ENCODE measurements at regions not wholly inside any gene's neighbourhood (a gene's known extent, or its start where the extent isn't known, plus 50 kb on each side); places are given as distances from the start of the nearest gene placed in this dataset.

- Histone ChIP-seq H3K27ac (no peak overlapping the region), H3K4me3 (no peak overlapping the region), H3K27me3 (no peaks in the 10 kb centered on the region), H3K9me3 (no peaks in the 10 kb centered on the region), H3K36me3 (no peaks in the 10 kb centered on the region), H3K4me1 (no peaks in the 10 kb centered on the region)
- DNase-seq = no peak
- no peak for TF ChIP-seq CTCF (IDR thresholded peaks at IDR 0.05)
- no peak for TF ChIP-seq POLR2A (IDR thresholded peaks at IDR 0.05)
- intact Hi-C loops (cut with DNase I) = no loop called here
- 78 to 92% methylated on average over 6 to 7 of the region's 16 CpGs for WGBS, 2 donors
Observed at GRCh38 chr10:84762754-84763394, 434.5 kb downstream of the CCSER2 start.

GRCh38 chr10:84763965-84764364, 435.6 kb downstream of the CCSER2 start:
- DNase-seq = no peak
- no peaks in the 10 kb centered on the region for H3K4me1 ChIP-seq
- no peaks in the 10 kb centered on the region for H3K36me3 ChIP-seq
- no peak overlapping the region for H3K27ac ChIP-seq
- H3K9me3 ChIP-seq = no peaks in the 10 kb centered on the region
- H3K27me3 ChIP-seq = no peaks in the 10 kb centered on the region
- H3K4me3 ChIP-seq = no peak overlapping the region
- TF ChIP-seq CTCF (IDR thresholded peaks at IDR 0.05) = no peak
- no peak for TF ChIP-seq POLR2A (IDR thresholded peaks at IDR 0.05)
- WGBS, 2 donors = 29 to 46% methylated on average over 3 of the region's 3 CpGs
- intact Hi-C loops (cut with DNase I) = no loop called here

- no peak overlapping the region for H3K4me3 ChIP-seq
- no peaks in the 10 kb centered on the region for H3K4me1 ChIP-seq
- no peak for TF ChIP-seq CTCF (IDR thresholded peaks at IDR 0.05)
- TF ChIP-seq POLR2A (IDR thresholded peaks at IDR 0.05) = no peak
- DNase-seq = no peak
- no peaks in the 10 kb centered on the region for H3K36me3 ChIP-seq
- no peak overlapping the region for H3K27ac ChIP-seq
- intact Hi-C loops (cut with DNase I) = no loop called here
- WGBS, 2 donors = 85 to 93% methylated on average over 2 of the region's 2 CpGs
- no peaks in the 10 kb centered on the region for H3K9me3 ChIP-seq
- H3K27me3 ChIP-seq = no peaks in the 10 kb centered on the region
Observed at GRCh38 chr10:84765086-84765485, 436.7 kb downstream of the CCSER2 start.

GRCh38 chr10:84765656-84766055, 437.3 kb downstream of the CCSER2 start:
- H3K9me3 ChIP-seq = no peaks in the 10 kb centered on the region
- TF ChIP-seq CTCF (IDR thresholded peaks at IDR 0.05) (no peak), POLR2A (IDR thresholded peaks at IDR 0.05) (no peak)
- no peak overlapping the region for H3K4me3 ChIP-seq
- H3K36me3 ChIP-seq = no peaks in the 10 kb centered on the region
- intact Hi-C loops (cut with DNase I) = no loop called here
- no peaks in the 10 kb centered on the region for H3K4me1 ChIP-seq
- H3K27me3 ChIP-seq = no peaks in the 10 kb centered on the region
- no peak for DNase-seq
- H3K27ac ChIP-seq = no peak overlapping the region

- no peak for TF ChIP-seq POLR2A (IDR thresholded peaks at IDR 0.05)
- no peak for TF ChIP-seq CTCF (IDR thresholded peaks at IDR 0.05)
- no peaks in the 10 kb centered on the region for H3K9me3 ChIP-seq
- 81 to 94% methylated on average over 11 to 13 of the region's 13 CpGs for WGBS, 2 donors
- no peaks in the 10 kb centered on the region for H3K4me1 ChIP-seq
- no peaks in the 10 kb centered on the region for H3K27me3 ChIP-seq
- no peak overlapping the region for H3K4me3 ChIP-seq
- intact Hi-C loops (cut with DNase I) = no loop called here
- H3K27ac ChIP-seq = no peak overlapping the region
- no peaks in the 10 kb centered on the region for H3K36me3 ChIP-seq
- DNase-seq = no peak
Observed at GRCh38 chr10:84766923-84767322, 438.5 kb downstream of the CCSER2 start.
